Thyroid gland (tissue), 4 donors: ENCODE measurements at regions not wholly inside any gene's neighbourhood (a gene's known extent, or its start where the extent isn't known, plus 50 kb on each side); places are given as distances from the start of the nearest gene placed in this dataset.

Experiments
- CTCF ChIP-seq, 6 experiments: fragments of 200-600 bp in 3 of 6; fragments of 450-650 bp in 3 of 6; sonication (generic) in 3 of 6; IDR thresholded peaks; one replicate each; pipeline ENCODE4 v1.5.1; 2016 to 2019; ENCODE audit warnings: antibody characterized with exemption in 6 of 6, mild to moderate bottlenecking in 2 of 6, inconsistent platforms in 1 of 6, moderate library complexity in 1 of 6
- POLR2A ChIP-seq, 2 donors: fragments of 450-650 bp; IDR thresholded peaks; one replicate each; pipeline ENCODE4 v1.6.1; 2017; ENCODE audit warnings: antibody characterized with exemption in 2 of 2, mild to moderate bottlenecking in 2 of 2, moderate library complexity in 1 of 2

GRCh38 chr4:155603360-155603891, 63.2 kb upstream of the GUCY1A1 start:
- no peak for TF ChIP-seq POLR2A (IDR thresholded peaks at IDR 0.05)
- TF ChIP-seq CTCF (IDR thresholded peaks at IDR 0.05), result no peak
